ENCODE measurements at regions not wholly inside any gene's neighbourhood (a gene's known extent, or its start where the extent isn't known, plus 50 kb on each side); places are given as distances from the start of the nearest gene placed in this dataset.

DNA sequence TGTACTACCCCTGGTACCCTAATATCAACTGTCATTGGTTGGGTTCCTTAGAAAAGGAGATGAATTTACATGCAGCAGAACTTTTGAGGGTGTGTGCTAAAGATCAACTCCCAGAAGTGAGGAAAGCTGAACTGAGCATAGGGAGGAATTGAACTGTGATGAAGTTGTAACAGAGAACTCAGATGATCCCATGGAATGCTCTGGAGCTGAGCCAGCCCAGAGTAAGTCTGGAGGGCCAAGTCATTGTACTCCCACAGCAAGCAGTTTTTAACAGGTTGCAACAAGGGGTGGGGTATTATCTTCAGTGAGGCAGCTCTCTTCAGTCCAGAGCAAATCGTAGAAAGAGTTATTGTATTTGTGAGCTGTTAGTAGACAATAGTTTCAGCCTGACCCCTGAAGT is 572.3 kb downstream of the PYDC2 start:
- TF ChIP-seq CTCF (conservative IDR thresholded peaks at IDR 0.05; ENCODE audit: low read length), result no peak
- H3K4me3 ChIP-seq (ENCODE audit: low read length), result no peak overlapping the region
- no peak for DNase-seq (ENCODE audit: low read depth)

DNA sequence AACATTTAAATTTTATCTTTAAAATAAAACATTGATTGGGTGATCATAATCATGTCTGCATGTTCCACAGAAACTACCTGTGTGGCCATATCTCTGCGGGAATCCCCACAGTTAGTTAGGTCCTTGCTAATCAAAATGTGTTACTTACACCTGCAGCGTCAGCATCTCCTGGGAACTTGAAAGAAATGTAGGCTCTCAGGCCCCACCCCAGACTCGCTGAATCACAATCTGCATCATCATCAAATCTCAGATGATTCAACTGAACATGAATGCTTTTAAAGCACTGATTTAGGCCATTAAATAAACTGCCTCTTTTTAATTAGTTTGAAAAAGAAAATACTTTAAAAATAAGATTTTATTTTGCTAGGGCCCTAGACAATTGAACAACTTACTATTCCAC is 577.8 kb downstream of the PYDC2 start:
- TF ChIP-seq CTCF (conservative IDR thresholded peaks at IDR 0.05; ENCODE audit: low read length), result no peak
- no peak for DNase-seq (ENCODE audit: low read depth)
- no peak overlapping the region for H3K4me3 ChIP-seq (ENCODE audit: low read length)

DNA sequence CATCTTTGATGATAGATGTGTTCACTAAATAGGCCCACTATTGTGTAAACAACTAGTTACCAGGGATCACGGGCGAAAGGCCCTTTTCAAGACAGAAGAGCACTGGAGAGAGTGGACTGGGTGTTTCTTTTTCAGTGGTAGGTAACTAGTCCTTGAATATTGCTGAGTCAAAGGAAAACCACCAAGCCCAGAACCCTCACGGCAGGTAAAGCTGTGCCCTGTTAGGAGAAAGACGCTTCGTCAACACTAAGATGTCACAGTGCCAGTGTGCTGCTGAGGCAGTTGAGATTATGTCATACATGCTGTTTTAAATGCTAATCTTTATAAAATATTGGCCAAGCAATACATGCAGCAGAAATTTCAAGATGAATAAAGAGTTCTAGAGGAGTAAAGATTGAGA is 578.6 kb downstream of the PYDC2 start:
- no peak overlapping the region for H3K4me3 ChIP-seq (ENCODE audit: low read length)
- DNase-seq (ENCODE audit: low read depth), result no peak
- TF ChIP-seq CTCF (conservative IDR thresholded peaks at IDR 0.05; ENCODE audit: low read length), result no peak

GRCh38 chr3:192040282-192041043 is 579.5 kb downstream of the PYDC2 start:
- no peak overlapping the region for H3K4me3 ChIP-seq (ENCODE audit: low read length)

DNA sequence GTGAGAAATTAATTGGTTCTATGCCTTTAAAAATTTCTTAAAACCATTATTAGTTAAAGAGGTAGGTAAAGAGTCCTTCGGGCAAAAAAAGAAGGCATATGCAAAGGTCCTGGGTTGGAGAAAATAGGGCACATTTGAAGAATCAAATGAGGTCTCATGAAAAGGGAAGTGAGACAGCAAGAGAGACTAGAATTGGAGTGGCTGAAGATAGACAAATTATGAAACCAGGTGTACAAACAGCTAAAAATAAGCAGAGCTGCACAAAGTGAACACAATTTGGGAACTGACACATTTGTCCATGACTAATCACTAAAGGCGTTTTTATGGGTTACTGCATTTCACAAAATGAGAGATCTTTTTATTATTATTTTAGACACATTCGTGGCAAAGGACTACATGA is 581.2 kb downstream of the PYDC2 start:
- no peak overlapping the region for H3K4me3 ChIP-seq (ENCODE audit: low read length)
- no peak for TF ChIP-seq CTCF (conservative IDR thresholded peaks at IDR 0.05; ENCODE audit: low read length)
- no peak for DNase-seq (ENCODE audit: low read depth)

More at GRCh38 chr3:192040282-192041043, 579.5 kb downstream of the PYDC2 start:
- TF ChIP-seq CTCF (conservative IDR thresholded peaks at IDR 0.05; ENCODE audit: low read length), result no peak
- no peak for DNase-seq (ENCODE audit: low read depth)

GRCh38 chr3:192054881-192055280 is 593.9 kb downstream of the PYDC2 start:
- no peak for DNase-seq (ENCODE audit: low read depth)
- H3K4me3 ChIP-seq (ENCODE audit: low read length), result no peak overlapping the region
- TF ChIP-seq CTCF (conservative IDR thresholded peaks at IDR 0.05; ENCODE audit: low read length), result no peak

DNA sequence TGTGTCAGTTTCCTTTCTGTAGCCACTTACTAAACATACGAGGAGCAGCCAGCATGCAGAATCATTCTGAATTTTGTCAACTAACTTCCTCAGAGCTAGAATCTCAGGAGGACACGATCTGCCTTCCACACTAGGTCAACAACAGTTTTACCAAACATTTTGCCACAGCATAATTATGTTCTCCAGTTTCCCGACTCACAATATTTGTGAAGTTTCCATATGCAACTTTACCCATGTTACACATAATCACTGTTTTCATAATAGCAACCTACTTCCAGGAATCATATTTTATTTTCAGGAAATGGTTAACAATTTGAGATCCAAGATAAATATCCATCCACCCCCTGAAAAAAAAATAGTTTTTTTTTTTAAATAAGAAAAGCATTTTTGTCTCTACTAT is 595.0 kb downstream of the PYDC2 start:
- TF ChIP-seq CTCF (conservative IDR thresholded peaks at IDR 0.05; ENCODE audit: low read length), result no peak
- DNase-seq (ENCODE audit: low read depth), result no peak
- H3K4me3 ChIP-seq (ENCODE audit: low read length), result no peak overlapping the region

Data from AG10803 (cell line).